Caco-2 (cell line): ENCODE measurements at regions not wholly inside any gene's neighbourhood (a gene's known extent, or its start where the extent isn't known, plus 50 kb on each side); places are given as distances from the start of the nearest gene placed in this dataset.

ENCODE experiments used
- BruUV-seq: library from RNA; stranded (reverse); fragments of 400-500 nt; replicated peaks from 2 replicates; lab custom pipeline; 2021; lab: Mats Ljungman, UMichigan
- CTCF ChIA-PET: fragments of 300-600 bp; sonication (Branson Sonifier 250); formaldehyde crosslinking; loops from one replicate; lab custom pipeline; 2022; ENCODE audit warnings: antibody characterized with exemption; lab: Charles Lee
- POLR2A ChIA-PET: fragments of 300-600 bp; sonication (Branson Sonifier 250); formaldehyde crosslinking; loops from one replicate; lab custom pipeline; 2022; ENCODE audit warnings: antibody characterized with exemption; lab: Charles Lee
- DNase-seq, 2 experiments: peaks; one replicate each; pipeline versions ENCODE4 v3.0.0 to v3.0.0-alpha.2; 2020 to 2022
- H3K27me3 ChIP-seq: replicated peaks from 2 replicates; pipeline ENCODE4 v1.6.0; 2011; ENCODE audit warnings: low read length; ENCODE audit not compliant: control insufficient read depth, insufficient read depth
- H3K36me3 ChIP-seq: 2 replicates; pipeline ENCODE4 v1.5.1; 2011; ENCODE audit warnings: low read length; ENCODE audit not compliant: control insufficient read depth, insufficient read depth
- H3K4me1 ChIP-seq: fragments of 250-450 bp; sonication (Bioruptor Pico); 2 replicates; pipeline ENCODE4 v1.5.1; 2020; ENCODE audit warnings: mild to moderate bottlenecking
- H3K4me3 ChIP-seq: 2 replicates; pipeline ENCODE4 v1.5.1; 2011; ENCODE audit warnings: low read depth, mild to moderate bottlenecking, control low read depth, low read length
- H3K9me3 ChIP-seq: fragments of 250-450 bp; sonication (Bioruptor Pico); 2 replicates; pipeline ENCODE4 v1.5.1; 2020; ENCODE audit warnings: mild to moderate bottlenecking, moderate library complexity
- H3K27ac Mint-ChIP-seq: one replicate; pipeline ENCODE4 v1.8.0; 2022; ENCODE audit warnings: mixed read lengths; ENCODE audit not compliant: unreplicated experiment
- H3K27me3 Mint-ChIP-seq: one replicate; pipeline ENCODE4 v1.8.0; 2022; ENCODE audit warnings: mixed read lengths; ENCODE audit not compliant: insufficient read depth, unreplicated experiment
- H3K36me3 Mint-ChIP-seq: one replicate; pipeline ENCODE4 v1.8.0; 2022; ENCODE audit warnings: mild to moderate bottlenecking, mixed read lengths; ENCODE audit not compliant: insufficient read depth, unreplicated experiment
- H3K4me1 Mint-ChIP-seq: one replicate; pipeline ENCODE4 v1.8.0; 2022; ENCODE audit warnings: low read depth, mixed read lengths; ENCODE audit not compliant: unreplicated experiment
- H3K4me3 Mint-ChIP-seq: one replicate; pipeline ENCODE4 v1.8.0; 2022; ENCODE audit warnings: mild to moderate bottlenecking, moderate library complexity, mixed read lengths; ENCODE audit not compliant: unreplicated experiment
- H3K9me3 Mint-ChIP-seq: one replicate; pipeline ENCODE4 v1.8.0; 2022; ENCODE audit warnings: mixed read lengths; ENCODE audit not compliant: unreplicated experiment
- CTCF ChIP-seq, 2 experiments: fragments of 200-600 bp in 1 of 2; IDR thresholded peaks; 1 replicate in 1 of 2; 2 replicates in 1 of 2; pipeline versions ENCODE4 v1.5.1 to v1.8.0; 2011 to 2022; ENCODE audit warnings: antibody characterized with exemption in 1 of 2, control low read depth in 1 of 2, inconsistent platforms in 1 of 2, low read depth in 1 of 2, low read length in 1 of 2, mild to moderate bottlenecking in 1 of 2, moderate library complexity in 1 of 2; ENCODE audit not compliant: insufficient read depth in 1 of 2, severe bottlenecking in 1 of 2, unreplicated experiment in 1 of 2
- intact Hi-C: fragments of 100-400 bp; cut with micrococcal nuclease; formaldehyde crosslinking; loops from one replicate; pipeline ENCODE4 v1.10.0; 2022; ENCODE audit not compliant: unreplicated experiment

DNA sequence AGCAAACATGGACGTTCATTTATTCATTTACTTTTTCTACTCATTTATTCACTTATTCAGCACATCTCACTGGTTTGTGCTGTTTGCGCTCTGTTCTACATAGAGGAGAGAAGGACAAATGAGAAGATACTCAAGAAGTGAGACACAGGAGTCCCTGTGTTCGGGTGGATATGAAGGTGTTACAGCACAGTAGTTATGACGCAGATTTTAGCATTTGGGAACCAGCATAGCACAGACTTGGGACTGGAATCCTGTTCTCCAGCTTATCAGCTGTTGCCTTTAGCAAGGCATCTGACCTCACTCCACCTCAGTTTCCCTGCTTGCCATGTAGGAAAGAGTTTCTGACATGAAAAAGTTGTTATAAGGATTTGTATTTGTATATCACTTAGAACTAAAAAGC is 430.1 kb downstream of the MAFB start:
- no peaks in the 10 kb centered on the region for H3K36me3 ChIP-seq
- Mint-ChIP-seq H3K27me3 (peaks cover 20% of the 10 kb centered on the region), H3K4me3 (no peak overlapping the region), H3K9me3 (no peaks in the 10 kb centered on the region), H3K4me1 (no peaks in the 10 kb centered on the region), H3K36me3 (no peaks in the 10 kb centered on the region), H3K27ac (no peak overlapping the region)
- intact Hi-C loops = loop anchor here (2.0 to 10.0 kb wide), 2 partner anchors 212 to 374 kb away; no protein-coding TSS in a partner anchor
- DNase-seq = no peak
- no TSS peak for BruUV-seq
- POLR2A ChIA-PET = no interaction called here
- CTCF ChIA-PET = no interaction called here
- no peak for TF ChIP-seq CTCF (IDR thresholded peaks at IDR 0.05; ENCODE audit: insufficient read depth in 1 of 2, low read depth in 1 of 2, low read length in 1 of 2, severe bottlenecking in 1 of 2, unreplicated experiment in 1 of 2)
- no peaks in the 10 kb centered on the region for H3K4me1 ChIP-seq
- no peak overlapping the region for H3K4me3 ChIP-seq
- no peaks in the 10 kb centered on the region; the same call in 1 of the 2 replicates for H3K27me3 ChIP-seq
- H3K9me3 ChIP-seq = no peaks in the 10 kb centered on the region

DNA sequence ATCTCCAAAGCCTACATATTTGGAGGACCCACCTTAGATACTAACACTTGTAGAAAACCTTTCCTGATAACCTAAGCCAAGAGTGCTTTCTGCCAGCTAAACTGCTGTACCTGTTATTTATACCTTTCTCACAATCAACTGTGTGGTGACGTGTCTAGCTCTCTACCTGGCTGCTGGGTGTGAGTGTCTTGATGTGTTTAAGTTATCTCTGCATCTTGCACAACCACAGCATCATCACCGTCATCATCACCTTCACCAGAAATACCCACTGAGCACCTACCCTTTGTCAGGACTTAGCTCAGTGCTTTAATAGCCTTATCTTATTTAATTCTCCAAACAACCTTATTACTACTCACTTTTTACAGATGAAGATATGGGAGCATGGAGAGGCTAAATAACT is 431.3 kb downstream of the MAFB start:
- Histone ChIP-seq H3K27me3 (no peaks in the 10 kb centered on the region; the same call in 1 of the 2 replicates), H3K36me3 (no peaks in the 10 kb centered on the region), H3K4me1 (no peaks in the 10 kb centered on the region), H3K9me3 (no peaks in the 10 kb centered on the region), H3K4me3 (no peak overlapping the region)
- Mint-ChIP-seq H3K9me3 (no peaks in the 10 kb centered on the region), H3K4me3 (no peak overlapping the region), H3K36me3 (no peaks in the 10 kb centered on the region), H3K27me3 (peaks cover 17% of the 10 kb centered on the region), H3K27ac (no peak overlapping the region), H3K4me1 (no peaks in the 10 kb centered on the region)
- no TSS peak for BruUV-seq
- ChIA-PET POLR2A (interaction anchor here (0.6 to 0.7 kb wide), 2 partner anchors 70 to 194 kb away, joined by 4 read pairs; no protein-coding TSS in a partner anchor), CTCF (no interaction called here)
- DNase-seq = no peak
- intact Hi-C loops = loop anchor here (2.0 to 10.0 kb wide), 2 partner anchors 213 to 373 kb away; no protein-coding TSS in a partner anchor
- no peak for TF ChIP-seq CTCF (IDR thresholded peaks at IDR 0.05; ENCODE audit: insufficient read depth in 1 of 2, low read depth in 1 of 2, low read length in 1 of 2, severe bottlenecking in 1 of 2, unreplicated experiment in 1 of 2)

DNA sequence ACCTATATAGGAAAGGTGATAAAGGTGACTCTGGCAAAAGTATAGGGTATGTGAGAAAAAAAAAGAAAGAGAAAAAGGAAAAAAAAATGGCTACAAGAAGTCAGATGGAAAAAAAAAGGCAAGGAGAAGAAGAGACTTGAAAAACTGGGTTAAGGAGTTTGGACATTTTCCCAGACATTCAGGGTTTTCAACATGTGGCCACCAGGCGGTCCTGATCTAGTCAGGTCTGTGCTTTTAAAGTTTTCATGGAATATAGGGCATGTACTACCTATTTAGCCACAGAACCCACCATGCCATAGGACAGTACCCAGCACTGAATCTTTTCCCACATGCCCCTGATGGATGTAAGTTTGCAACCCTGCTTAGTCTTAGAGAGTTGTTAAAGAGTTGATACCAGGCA is 433.7 kb downstream of the MAFB start:
- no peaks in the 10 kb centered on the region for H3K36me3 ChIP-seq
- ChIA-PET CTCF (no interaction called here), POLR2A (no interaction called here)
- H3K36me3 Mint-ChIP-seq = no peaks in the 10 kb centered on the region
- intact Hi-C loops = loop anchor here (10.0 kb wide), 1 partner anchor 371 kb away; no protein-coding TSS in a partner anchor
- no peak overlapping the region for H3K27ac Mint-ChIP-seq
- H3K9me3 Mint-ChIP-seq = peaks cover 9% of the 10 kb centered on the region
- no peak for DNase-seq
- no peak overlapping the region for H3K4me3 ChIP-seq
- peaks cover 13% of the 10 kb centered on the region for H3K27me3 Mint-ChIP-seq
- no peak overlapping the region for H3K4me3 Mint-ChIP-seq
- no peaks in the 10 kb centered on the region for H3K4me1 Mint-ChIP-seq
- no peaks in the 10 kb centered on the region for H3K4me1 ChIP-seq
- H3K9me3 ChIP-seq = no peaks in the 10 kb centered on the region
- no peaks in the 10 kb centered on the region for H3K27me3 ChIP-seq
- TF ChIP-seq CTCF (IDR thresholded peaks at IDR 0.05; ENCODE audit: insufficient read depth in 1 of 2, low read depth in 1 of 2, low read length in 1 of 2, severe bottlenecking in 1 of 2, unreplicated experiment in 1 of 2) = peak; percentile 24 to 48
- no TSS peak for BruUV-seq
